Thoracic aorta (tissue), 2 donors: ENCODE measurements at regions not wholly inside any gene's neighbourhood (a gene's known extent, or its start where the extent isn't known, plus 50 kb on each side); places are given as distances from the start of the nearest gene placed in this dataset.

Experiments
- ATAC-seq: fragments of 150-250 bp; one replicate; pipeline ENCODE4 v1.8.0; 2017; ENCODE audit warnings: low read depth; ENCODE audit not compliant: insufficient number of reproducible peaks, low FRiP score
- DNase-seq: peaks from one replicate; pipeline ENCODE4 v3.0.0-alpha.2; 2020; ENCODE audit warnings: low spot score
- H3K27ac ChIP-seq, 2 donors: fragments of 200-600 bp; sonication (generic); 1 replicate in 1 of 2; 2 replicates in 1 of 2; pipeline ENCODE4 v1.5.1; 2016; ENCODE audit warnings: mild to moderate bottlenecking in 2 of 2, moderate library complexity in 2 of 2
- H3K27me3 ChIP-seq: fragments of 200-600 bp; sonication (generic); replicated peaks from 2 replicates; pipeline ENCODE4 v1.6.0; 2016; ENCODE audit warnings: mild to moderate bottlenecking; ENCODE audit not compliant: insufficient read depth
- H3K36me3 ChIP-seq: fragments of 200-600 bp; sonication (generic); one replicate; pipeline ENCODE4 v1.5.1; 2016
- H3K4me1 ChIP-seq, 2 donors: fragments of 200-600 bp; sonication (generic); 1 replicate in 1 of 2; 2 replicates in 1 of 2; pipeline versions ENCODE4 v1.5.1 to v1.6.0; 2016; ENCODE audit warnings: low read depth in 2 of 2, mild to moderate bottlenecking in 1 of 2; ENCODE audit not compliant: control insufficient read depth in 1 of 2
- H3K4me3 ChIP-seq: fragments of 200-600 bp; sonication (generic); 2 replicates; pipeline ENCODE4 v1.5.1; 2016; ENCODE audit warnings: mild to moderate bottlenecking
- H3K9me3 ChIP-seq: fragments of 200-600 bp; sonication (generic); 2 replicates; pipeline ENCODE4 v1.5.1; 2016
- TF ChIP-seq, protein P1 (sequence below): fragments of 200-600 bp; sonication (generic); IDR thresholded peaks from one replicate; pipeline ENCODE4 v1.5.1; 2019; ENCODE audit warnings: antibody characterized with exemption

DNA sequence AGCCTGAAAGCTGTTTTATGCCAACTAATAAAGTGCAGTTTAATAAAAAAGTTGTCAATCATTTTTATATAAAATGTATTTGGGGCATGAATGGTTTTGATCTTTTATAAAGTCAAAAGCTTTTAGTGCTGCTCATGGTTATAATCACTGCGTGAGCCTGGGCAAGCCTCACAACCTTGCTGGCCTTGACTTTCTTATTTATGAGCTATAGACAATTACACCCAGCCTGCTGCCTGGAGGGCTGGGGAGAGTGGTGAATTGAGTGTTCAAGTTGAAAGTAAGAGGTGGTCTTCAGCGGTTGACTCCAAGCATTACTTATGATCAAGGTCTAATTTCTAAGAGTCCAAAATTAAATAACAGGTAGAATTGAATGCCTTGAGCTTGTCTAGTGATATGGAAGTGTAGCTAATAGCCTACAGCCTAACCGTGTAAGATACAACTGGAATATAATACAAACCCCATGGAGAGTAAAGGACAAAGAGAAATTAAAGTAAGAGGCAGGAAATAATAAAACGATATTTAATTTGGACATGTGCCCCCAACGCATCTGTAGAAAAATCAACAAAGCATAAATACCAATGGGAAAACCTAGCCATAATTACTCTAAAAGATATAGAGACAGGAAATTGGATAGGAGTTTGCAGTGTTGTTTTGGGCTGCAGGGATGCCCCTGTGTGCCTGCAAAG, 106.0 kb upstream of the CYP1B1 start:
- DNase-seq (no peak), ATAC-seq (no peak)
- Histone ChIP-seq H3K4me1 (peaks cover 4 to 8% of the 10 kb centered on the region in 2 donors), H3K36me3 (no peaks in the 10 kb centered on the region), H3K27ac (no peak overlapping the region), H3K4me3 (no peak overlapping the region), H3K27me3 (no peaks in the 10 kb centered on the region), H3K9me3 (no peaks in the 10 kb centered on the region)
- TF ChIP-seq, protein P1, sequence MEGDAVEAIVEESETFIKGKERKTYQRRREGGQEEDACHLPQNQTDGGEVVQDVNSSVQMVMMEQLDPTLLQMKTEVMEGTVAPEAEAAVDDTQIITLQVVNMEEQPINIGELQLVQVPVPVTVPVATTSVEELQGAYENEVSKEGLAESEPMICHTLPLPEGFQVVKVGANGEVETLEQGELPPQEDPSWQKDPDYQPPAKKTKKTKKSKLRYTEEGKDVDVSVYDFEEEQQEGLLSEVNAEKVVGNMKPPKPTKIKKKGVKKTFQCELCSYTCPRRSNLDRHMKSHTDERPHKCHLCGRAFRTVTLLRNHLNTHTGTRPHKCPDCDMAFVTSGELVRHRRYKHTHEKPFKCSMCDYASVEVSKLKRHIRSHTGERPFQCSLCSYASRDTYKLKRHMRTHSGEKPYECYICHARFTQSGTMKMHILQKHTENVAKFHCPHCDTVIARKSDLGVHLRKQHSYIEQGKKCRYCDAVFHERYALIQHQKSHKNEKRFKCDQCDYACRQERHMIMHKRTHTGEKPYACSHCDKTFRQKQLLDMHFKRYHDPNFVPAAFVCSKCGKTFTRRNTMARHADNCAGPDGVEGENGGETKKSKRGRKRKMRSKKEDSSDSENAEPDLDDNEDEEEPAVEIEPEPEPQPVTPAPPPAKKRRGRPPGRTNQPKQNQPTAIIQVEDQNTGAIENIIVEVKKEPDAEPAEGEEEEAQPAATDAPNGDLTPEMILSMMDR, result no peak

DNA sequence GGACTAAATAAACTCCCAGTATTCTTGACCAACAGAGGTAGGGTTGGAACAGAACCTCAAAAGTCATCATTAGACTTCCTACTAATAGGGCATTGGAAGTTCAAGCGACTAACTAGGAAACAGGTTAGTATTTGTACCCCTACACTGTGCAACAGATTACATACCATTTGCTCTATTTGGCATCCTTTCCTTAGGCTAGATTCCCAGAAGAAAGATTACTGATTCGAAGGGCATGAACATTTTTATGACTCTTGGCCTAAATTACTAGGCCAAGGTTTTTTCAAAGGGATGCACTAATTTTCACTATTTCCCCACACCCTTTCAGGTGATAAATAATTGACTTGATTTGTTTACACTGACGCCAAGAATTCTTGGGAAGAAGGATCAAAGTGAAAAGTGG, 104.8 kb upstream of the CYP1B1 start:
- H3K4me1 ChIP-seq, result peaks cover 4 to 8% of the 10 kb centered on the region in 2 donors
- H3K27me3 ChIP-seq, result no peaks in the 10 kb centered on the region
- no peaks in the 10 kb centered on the region for H3K36me3 ChIP-seq
- ATAC-seq, result no peak
- DNase-seq, result no peak
- TF ChIP-seq, protein P1, result no peak
- H3K9me3 ChIP-seq, result no peaks in the 10 kb centered on the region
- H3K4me3 ChIP-seq, result no peak overlapping the region
- H3K27ac ChIP-seq, result no peak overlapping the region

DNA sequence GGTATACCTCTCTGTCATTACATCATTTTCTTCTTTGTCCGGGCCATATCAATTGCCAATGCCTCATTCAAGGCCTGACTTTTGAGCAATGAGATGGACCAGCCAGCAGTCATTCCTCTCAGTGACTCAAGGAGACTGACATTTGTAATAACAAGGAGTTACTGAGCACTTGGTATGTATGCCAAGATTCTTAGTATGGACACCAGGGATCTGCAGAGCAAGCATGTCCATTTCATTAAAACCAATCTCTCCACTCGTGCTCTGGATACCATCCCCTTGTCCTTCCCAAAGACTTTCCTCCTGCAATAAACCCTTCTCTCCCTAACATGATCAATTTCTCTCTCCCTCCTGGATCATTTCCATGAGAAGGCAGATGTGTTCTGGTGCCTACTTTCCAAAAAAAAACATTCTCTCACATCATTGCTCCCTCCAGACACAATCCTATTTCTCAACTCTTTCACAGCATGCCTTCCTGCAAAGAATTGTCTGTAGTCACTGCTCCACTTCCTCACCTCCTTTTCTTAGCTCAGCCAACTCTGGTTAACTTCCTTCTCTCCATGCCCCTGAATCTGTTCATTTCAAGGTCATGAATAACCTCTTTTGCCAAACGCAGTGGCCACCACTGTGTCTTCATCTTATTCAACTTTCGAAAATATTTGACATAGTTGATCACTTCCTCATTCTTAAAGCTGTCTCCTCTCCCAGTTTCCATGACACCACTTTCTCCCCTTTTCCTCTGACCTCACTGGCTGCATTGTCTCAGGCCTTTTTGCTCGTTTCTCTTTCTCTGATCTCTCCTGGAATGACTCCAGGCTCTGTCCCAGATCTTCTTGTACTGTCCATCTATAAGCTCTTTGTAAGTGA, 102.8 kb upstream of the CYP1B1 start:
- Histone ChIP-seq H3K36me3 (no peaks in the 10 kb centered on the region), H3K9me3 (no peaks in the 10 kb centered on the region), H3K4me3 (no peak overlapping the region), H3K27me3 (no peaks in the 10 kb centered on the region), H3K27ac (peak overlapping the region in 1 of 2 donors; percentile 23), H3K4me1 (peaks cover 0 to 2% of the 10 kb centered on the region in 2 donors)
- TF ChIP-seq, protein P1, result no peak
- ATAC-seq (no peak), DNase-seq (no peak)

DNA sequence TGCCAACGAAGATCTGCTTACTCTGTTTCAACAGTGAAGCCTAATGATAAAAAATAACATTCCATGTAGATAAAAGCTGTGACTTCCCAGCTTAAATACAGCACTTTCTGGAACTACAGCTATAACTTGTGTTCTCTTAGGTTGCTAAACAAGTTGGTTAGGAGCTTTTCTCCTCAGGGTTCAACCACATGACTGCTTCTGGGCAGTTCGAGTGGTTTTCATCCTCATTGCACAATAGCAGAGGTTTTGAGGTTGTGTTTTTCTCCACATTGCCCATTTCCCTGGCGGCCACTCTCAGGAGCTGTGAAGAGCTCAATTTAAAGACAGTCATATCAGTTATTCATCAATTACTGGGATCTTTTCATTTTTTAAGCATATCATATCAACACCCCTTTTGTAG, 102.2 kb upstream of the CYP1B1 start:
- Histone ChIP-seq H3K9me3 (no peaks in the 10 kb centered on the region), H3K27me3 (no peaks in the 10 kb centered on the region), H3K4me1 (peaks cover 0 to 2% of the 10 kb centered on the region in 2 donors), H3K36me3 (no peaks in the 10 kb centered on the region), H3K4me3 (no peak overlapping the region), H3K27ac (peak overlapping the region in 1 of 2 donors; percentile 23)
- TF ChIP-seq, protein P1, result no peak
- DNase-seq, result no peak
- ATAC-seq, result no peak

DNA sequence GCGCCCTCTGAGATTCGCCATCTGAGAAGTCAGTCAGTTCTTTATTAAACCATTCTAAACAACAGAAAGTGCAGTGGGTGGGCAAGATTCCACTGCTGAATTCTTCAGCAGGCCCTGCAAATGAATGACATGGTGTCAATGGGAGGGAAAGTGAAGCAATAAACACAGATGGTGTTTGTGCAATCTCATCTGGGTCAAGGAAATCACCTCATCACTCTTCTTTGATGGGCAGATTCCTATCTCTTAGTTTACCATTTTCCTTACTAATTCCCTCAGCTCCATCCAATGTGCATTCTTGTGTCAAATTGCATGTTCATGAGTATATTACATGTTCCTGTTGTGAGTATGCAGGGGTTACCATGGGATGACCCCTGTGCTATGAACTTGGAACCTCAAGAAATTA, 100.7 kb upstream of the CYP1B1 start:
- H3K36me3 ChIP-seq, result no peaks in the 10 kb centered on the region
- no peaks in the 10 kb centered on the region for H3K27me3 ChIP-seq
- H3K9me3 ChIP-seq, result no peaks in the 10 kb centered on the region
- DNase-seq (no peak), ATAC-seq (no peak)
- H3K4me3 ChIP-seq, result no peak overlapping the region
- H3K4me1 ChIP-seq, result peaks cover 0 to 2% of the 10 kb centered on the region in 2 donors
- TF ChIP-seq, protein P1, result no peak
- H3K27ac ChIP-seq, result no peak overlapping the region
